ENCODE measurements at regions not wholly inside any gene's neighbourhood (a gene's known extent, or its start where the extent isn't known, plus 50 kb on each side); places are given as distances from the start of the nearest gene placed in this dataset.

GRCh38 chr3:127106053-127106452 is 86.9 kb upstream of the PRR23E start:
- no peak for TF ChIP-seq CTCF (IDR thresholded peaks at IDR 0.05; ENCODE audit: low read depth, low read length)
- Histone ChIP-seq H3K4me3 (ENCODE audit: low read depth, low read length) (no peak overlapping the region), H3K36me3 (no peaks in the 10 kb centered on the region), H3K9me3 (no peaks in the 10 kb centered on the region), H3K4me1 (no peaks in the 10 kb centered on the region), H3K27me3 (no peaks in the 10 kb centered on the region)
- DNase-seq: no peak

GRCh38 chr3:127106456-127106855 is 86.5 kb upstream of the PRR23E start:
- Histone ChIP-seq H3K9me3 (no peaks in the 10 kb centered on the region), H3K36me3 (no peaks in the 10 kb centered on the region), H3K4me3 (ENCODE audit: low read depth, low read length) (no peak overlapping the region), H3K4me1 (no peaks in the 10 kb centered on the region), H3K27me3 (no peaks in the 10 kb centered on the region)
- TF ChIP-seq CTCF (IDR thresholded peaks at IDR 0.05; ENCODE audit: low read depth, low read length): no peak
- no peak for DNase-seq

GRCh38 chr3:127107002-127107401 is 85.9 kb upstream of the PRR23E start:
- H3K9me3 ChIP-seq: no peaks in the 10 kb centered on the region
- H3K36me3 ChIP-seq: no peaks in the 10 kb centered on the region
- H3K4me1 ChIP-seq: no peaks in the 10 kb centered on the region
- H3K27me3 ChIP-seq: no peaks in the 10 kb centered on the region
- no peak for DNase-seq
- TF ChIP-seq CTCF (IDR thresholded peaks at IDR 0.05; ENCODE audit: low read depth, low read length): no peak
- no peak overlapping the region for H3K4me3 ChIP-seq (ENCODE audit: low read depth, low read length)

- H3K27me3 ChIP-seq: no peaks in the 10 kb centered on the region
- no peaks in the 10 kb centered on the region for H3K4me1 ChIP-seq
- no peak overlapping the region for H3K4me3 ChIP-seq (ENCODE audit: low read depth, low read length)
- H3K9me3 ChIP-seq: 0 out of 2 replicates have a peak, but pooled peaks cover 4% of the 10 kb centered on the region
- DNase-seq: no peak
- no peak for TF ChIP-seq CTCF (IDR thresholded peaks at IDR 0.05; ENCODE audit: low read depth, low read length)
- H3K36me3 ChIP-seq: no peaks in the 10 kb centered on the region
Measured at GRCh38 chr3:127107491-127108375, 85.2 kb upstream of the PRR23E start.

GRCh38 chr3:127108796-127109195 is 84.1 kb upstream of the PRR23E start:
- no peak overlapping the region for H3K4me3 ChIP-seq (ENCODE audit: low read depth, low read length)
- peak; percentile 40 for DNase-seq
- TF ChIP-seq CTCF (IDR thresholded peaks at IDR 0.05; ENCODE audit: low read depth, low read length): no peak
- peaks cover 3% of the 10 kb centered on the region for H3K4me1 ChIP-seq
- H3K27me3 ChIP-seq: no peaks in the 10 kb centered on the region
- H3K9me3 ChIP-seq: 0 out of 2 replicates have a peak, but pooled peaks cover 4% of the 10 kb centered on the region
- H3K36me3 ChIP-seq: no peaks in the 10 kb centered on the region

All from BE2C (cell line).